ENCODE measurements at regions not wholly inside any gene's neighbourhood (a gene's known extent, or its start where the extent isn't known, plus 50 kb on each side); places are given as distances from the start of the nearest gene placed in this dataset.

GRCh38 chr3:170766253-170766652 lies 103.7 kb downstream of the RPL22L1 start:
- TF ChIP-seq CTCF (optimal IDR thresholded peaks at IDR 0.05 in 1 of 3, IDR thresholded peaks at IDR 0.05 in 1 of 3, conservative IDR thresholded peaks at IDR 0.05 in 1 of 3; ENCODE audit: extremely low read depth in 1 of 3, insufficient read depth in 2 of 3, low read length in 3 of 3) (no peak), EZH2 (IDR thresholded peaks at IDR 0.05; ENCODE audit: low read length) (no peak)
